BJ (cell line): ENCODE measurements at regions not wholly inside any gene's neighbourhood (a gene's known extent, or its start where the extent isn't known, plus 50 kb on each side); places are given as distances from the start of the nearest gene placed in this dataset.
"Not testable (repeated sequence)": the region's sequence is repeated elsewhere in the genome, so short reads cannot be mapped to it uniquely, and the experiment has no call there.

Experiments used
- CTCF ChIA-PET: fragments of 350-600 bp; formaldehyde crosslinking; extraction: SDS; loops from one replicate; lab custom pipeline; 2021; ENCODE audit warnings: antibody characterized with exemption, inconsistent platforms; lab: Yijun Ruan, JAX
- POLR2A ChIA-PET: fragments of 300-600 bp; sonication (Branson Sonifier 250); formaldehyde crosslinking; extraction: SDS; loops from one replicate; lab custom pipeline; 2021; ENCODE audit warnings: antibody characterized with exemption; lab: Charles Lee
- DNase-seq: peaks from one replicate; pipeline ENCODE4 v3.0.0-alpha.2; 2011; ENCODE audit warnings: low read depth
- H3K27me3 ChIP-seq: 2 replicates; pipeline ENCODE4 v1.6.0; 2011; ENCODE audit warnings: low read length; ENCODE audit not compliant: control insufficient read depth, insufficient read depth
- H3K36me3 ChIP-seq: 2 replicates; pipeline ENCODE4 v1.5.1; 2011; ENCODE audit warnings: low read length; ENCODE audit not compliant: control insufficient read depth, insufficient read depth
- H3K4me3 ChIP-seq: 2 replicates; pipeline ENCODE4 v1.5.1; 2011; ENCODE audit warnings: low read depth, mild to moderate bottlenecking, control low read depth, low read length
- TF ChIP-seq, protein P1 (sequence below): IDR thresholded peaks from 2 replicates; pipeline ENCODE4 v1.5.1; 2011; ENCODE audit warnings: low read depth, mild to moderate bottlenecking, control low read depth, inconsistent platforms, low read length, moderate library complexity; ENCODE audit not compliant: insufficient read depth

DNA sequence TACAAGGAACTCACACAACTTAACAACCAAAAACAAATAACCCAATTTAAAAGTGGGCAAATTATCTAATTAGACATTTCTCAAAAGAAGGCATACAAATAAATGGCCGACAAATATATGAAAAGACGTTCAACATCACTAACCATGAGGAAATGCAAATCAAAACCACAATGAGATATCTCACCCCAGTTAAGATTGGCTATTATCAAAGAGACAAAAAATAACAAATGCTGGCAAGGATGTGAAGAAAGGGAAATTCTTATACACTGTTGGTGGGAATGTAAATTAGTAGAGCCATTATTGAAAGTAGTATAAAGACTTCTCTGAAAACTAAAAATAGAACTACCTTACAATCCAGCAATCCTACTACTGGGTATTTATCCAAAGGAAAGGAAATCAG, 96.7 kb upstream of the SIRPG start:
- TF ChIP-seq, protein P1, sequence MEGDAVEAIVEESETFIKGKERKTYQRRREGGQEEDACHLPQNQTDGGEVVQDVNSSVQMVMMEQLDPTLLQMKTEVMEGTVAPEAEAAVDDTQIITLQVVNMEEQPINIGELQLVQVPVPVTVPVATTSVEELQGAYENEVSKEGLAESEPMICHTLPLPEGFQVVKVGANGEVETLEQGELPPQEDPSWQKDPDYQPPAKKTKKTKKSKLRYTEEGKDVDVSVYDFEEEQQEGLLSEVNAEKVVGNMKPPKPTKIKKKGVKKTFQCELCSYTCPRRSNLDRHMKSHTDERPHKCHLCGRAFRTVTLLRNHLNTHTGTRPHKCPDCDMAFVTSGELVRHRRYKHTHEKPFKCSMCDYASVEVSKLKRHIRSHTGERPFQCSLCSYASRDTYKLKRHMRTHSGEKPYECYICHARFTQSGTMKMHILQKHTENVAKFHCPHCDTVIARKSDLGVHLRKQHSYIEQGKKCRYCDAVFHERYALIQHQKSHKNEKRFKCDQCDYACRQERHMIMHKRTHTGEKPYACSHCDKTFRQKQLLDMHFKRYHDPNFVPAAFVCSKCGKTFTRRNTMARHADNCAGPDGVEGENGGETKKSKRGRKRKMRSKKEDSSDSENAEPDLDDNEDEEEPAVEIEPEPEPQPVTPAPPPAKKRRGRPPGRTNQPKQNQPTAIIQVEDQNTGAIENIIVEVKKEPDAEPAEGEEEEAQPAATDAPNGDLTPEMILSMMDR, result no peak
- H3K27me3 ChIP-seq, result peaks cover 3% of the 10 kb centered on the region
- no peak overlapping the region for H3K4me3 ChIP-seq
- CTCF ChIA-PET, result no interaction called here
- DNase-seq, result no peak
- POLR2A ChIA-PET, result no interaction called here
- no peaks in the 10 kb centered on the region for H3K36me3 ChIP-seq

DNA sequence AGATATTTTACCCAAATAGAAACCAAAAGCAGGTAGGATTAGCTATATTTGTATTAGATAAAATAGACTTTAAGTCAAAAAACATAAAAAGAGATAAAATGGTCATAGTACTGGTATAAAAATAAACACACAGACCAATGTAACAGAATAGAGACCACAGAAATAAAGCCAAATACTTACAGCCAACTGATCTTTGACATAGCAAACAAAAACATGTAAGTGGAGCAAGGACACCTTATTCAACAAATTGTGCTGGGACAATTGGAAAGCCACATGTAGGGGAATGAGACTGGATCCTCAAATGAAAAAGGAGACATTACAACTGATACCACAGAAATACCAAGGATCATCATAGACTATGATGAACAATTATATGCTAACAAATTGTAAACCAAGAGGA, 94.5 kb upstream of the SIRPG start:
- Histone ChIP-seq H3K36me3 (no peaks in the 10 kb centered on the region), H3K27me3 (peaks cover 4% of the 10 kb centered on the region), H3K4me3 (no peak overlapping the region)
- POLR2A ChIA-PET, result no interaction called here
- CTCF ChIA-PET, result interaction anchor here (0.9 kb wide), 1 partner anchor 13 kb away, joined by 3 read pairs; no protein-coding TSS in a partner anchor
- DNase-seq, result no peak
- TF ChIP-seq, protein P1, result no peak

DNA sequence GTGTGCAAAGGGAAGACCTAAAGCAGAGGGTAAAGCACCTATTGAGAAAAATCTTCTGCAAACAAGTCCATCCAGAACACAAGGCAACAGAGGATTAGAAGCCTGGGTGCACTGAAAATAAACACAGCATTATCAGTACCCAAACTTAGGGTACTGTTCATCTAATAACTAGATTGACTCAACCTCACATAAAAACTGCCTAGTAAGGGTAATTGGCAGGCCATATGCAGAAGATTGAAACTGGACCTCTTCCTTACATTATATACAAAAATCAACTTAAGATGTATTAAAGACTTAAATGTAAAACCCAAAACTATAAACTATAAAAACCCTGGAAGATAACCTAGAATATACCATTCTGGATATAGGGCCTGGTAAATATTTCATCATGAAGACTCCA, 91.2 kb upstream of the SIRPG start:
- DNase-seq, result no peak
- CTCF ChIA-PET, result no interaction called here
- peaks cover 4% of the 10 kb centered on the region for H3K27me3 ChIP-seq
- H3K36me3 ChIP-seq, result no peaks in the 10 kb centered on the region
- POLR2A ChIA-PET, result no interaction called here
- TF ChIP-seq, protein P1, result no peak
- H3K4me3 ChIP-seq, result no peak overlapping the region

DNA sequence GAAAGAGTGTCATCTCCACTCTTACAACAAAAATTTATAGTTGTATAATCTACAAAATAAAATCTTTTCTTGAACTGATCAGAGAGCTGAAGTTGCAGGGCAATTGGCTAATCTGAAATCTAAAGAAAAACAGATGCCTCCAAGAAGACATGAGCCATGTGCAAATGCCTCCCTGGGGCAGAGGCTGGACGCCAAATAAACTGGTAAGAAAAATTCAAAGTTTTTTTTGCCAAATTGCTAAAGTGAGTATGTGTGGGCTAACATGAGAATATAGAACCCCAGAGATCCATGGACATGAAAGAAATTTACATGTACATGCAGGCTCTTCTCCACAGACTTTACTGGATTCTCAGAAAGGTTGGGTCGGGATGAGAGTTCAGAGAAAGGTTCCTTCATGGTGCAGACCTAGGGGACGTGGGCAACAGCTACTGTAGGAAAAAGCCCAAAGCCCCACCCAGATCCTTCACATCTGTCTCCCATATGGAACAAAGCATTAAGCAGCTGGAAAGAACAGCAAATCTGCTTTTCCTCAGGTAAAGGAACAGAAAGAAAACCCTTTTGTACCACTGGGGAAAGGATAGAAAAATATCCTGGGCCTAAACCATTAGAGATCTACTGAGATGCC, 90.5 kb upstream of the SIRPG start:
- ChIA-PET CTCF (no interaction called here), POLR2A (no interaction called here)
- Histone ChIP-seq H3K4me3 (no peak overlapping the region), H3K27me3 (peaks cover 4% of the 10 kb centered on the region), H3K36me3 (no peaks in the 10 kb centered on the region)
- TF ChIP-seq, protein P1, result no peak
- DNase-seq, result no peak

DNA sequence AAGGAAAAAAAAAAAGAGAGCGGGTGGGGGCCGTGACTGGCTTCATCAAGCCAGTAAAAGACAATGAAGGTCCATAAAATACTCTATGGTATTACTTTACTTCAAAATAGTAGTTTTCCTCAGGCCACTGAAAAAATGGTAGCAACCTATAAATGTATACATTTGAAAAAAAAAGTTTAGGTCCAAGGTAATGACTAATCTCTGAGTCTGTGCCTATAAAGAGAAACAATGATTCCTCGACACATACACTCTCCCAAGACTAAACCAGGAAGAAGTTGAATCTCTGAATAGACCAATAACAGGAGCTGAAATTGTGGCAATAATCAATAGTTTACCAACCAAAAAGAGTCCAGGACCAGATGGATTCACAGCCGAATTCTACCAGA, 84.5 kb upstream of the SIRPG start:
- H3K27me3 ChIP-seq, POLR2A ChIA-PET, CTCF ChIA-PET, H3K36me3 ChIP-seq, DNase-seq, H3K4me3 ChIP-seq: not testable (repeated sequence)
